Adipocyte (in vitro differentiated cells): ENCODE measurements at regions not wholly inside any gene's neighbourhood (a gene's known extent, or its start where the extent isn't known, plus 50 kb on each side); places are given as distances from the start of the nearest gene placed in this dataset.

Experiments
- DNase-seq: peaks from one replicate; pipeline ENCODE4 v3.0.0-alpha.2; 2015; ENCODE audit warnings: low read depth
- H3K27me3 ChIP-seq: replicated peaks from 2 replicates; pipeline ENCODE4 v1.7.0; 2013; ENCODE audit warnings: mild to moderate bottlenecking, low read length, moderate library complexity; ENCODE audit not compliant: control insufficient read depth, insufficient read depth
- H3K36me3 ChIP-seq: 2 replicates; pipeline ENCODE4 v1.7.0; 2013; ENCODE audit warnings: low read length, mild to moderate bottlenecking, moderate library complexity; ENCODE audit not compliant: control insufficient read depth, insufficient read depth, severe bottlenecking
- H3K4me1 ChIP-seq: 2 replicates; pipeline ENCODE4 v1.7.0; 2013; ENCODE audit warnings: mild to moderate bottlenecking, low read length, moderate library complexity; ENCODE audit not compliant: control insufficient read depth, insufficient read depth
- H3K4me3 ChIP-seq: 2 replicates; pipeline ENCODE4 v1.7.0; 2013; ENCODE audit warnings: mild to moderate bottlenecking, low read length, moderate library complexity
- H3K9ac ChIP-seq: 2 replicates; pipeline ENCODE4 v1.7.0; 2013; ENCODE audit warnings: mild to moderate bottlenecking, low read length, moderate library complexity
- H3K9me3 ChIP-seq: 2 replicates; pipeline ENCODE4 v1.7.0; 2013; ENCODE audit warnings: mild to moderate bottlenecking, low read length, moderate library complexity; ENCODE audit not compliant: control insufficient read depth

DNA sequence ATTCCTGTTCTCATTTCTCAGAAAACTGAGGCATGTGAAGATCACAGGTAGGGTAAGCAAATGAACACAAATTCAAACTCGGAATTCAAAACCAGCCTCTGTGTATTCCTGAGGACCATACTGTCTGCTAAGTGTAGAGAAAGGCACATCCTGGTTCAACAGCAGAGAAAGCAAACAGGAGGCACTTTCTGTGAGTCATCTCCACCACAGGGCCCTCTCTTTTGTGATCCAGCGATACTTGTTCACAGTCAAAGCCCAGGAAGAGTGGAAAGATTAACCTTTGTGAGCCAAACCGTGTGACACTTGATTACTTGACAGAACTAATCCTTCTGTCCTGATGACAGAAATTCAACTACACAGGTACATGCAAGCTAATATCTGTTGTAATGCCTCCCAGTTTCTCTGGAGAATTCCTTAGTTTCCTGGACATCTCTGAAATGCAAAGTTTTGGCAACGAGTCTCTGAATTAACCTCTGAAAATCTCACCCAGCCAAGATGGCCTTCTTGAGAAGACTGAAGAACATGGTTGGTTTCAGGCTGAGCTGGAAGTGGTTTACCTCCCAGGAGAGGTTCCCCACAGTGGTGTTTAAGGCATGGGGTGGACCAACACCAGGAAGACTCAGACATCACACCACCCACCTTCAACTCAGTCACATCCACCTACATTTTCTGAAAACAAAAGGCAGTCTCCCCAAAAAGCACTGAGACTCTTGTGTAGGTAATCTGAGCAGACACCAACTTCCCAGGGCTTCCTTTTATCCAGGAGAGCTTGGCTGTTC lies 98.2 kb upstream of the ERG start:
- Histone ChIP-seq H3K27me3 (peaks cover 14% of the 10 kb centered on the region), H3K36me3 (no peaks in the 10 kb centered on the region), H3K9me3 (no peaks in the 10 kb centered on the region), H3K4me3 (no peak overlapping the region), H3K4me1 (no peaks in the 10 kb centered on the region), H3K9ac (no peak overlapping the region)
- DNase-seq = no peak

GRCh38 chr21:38597421-38597820 lies 99.1 kb upstream of the ERG start:
- Histone ChIP-seq H3K4me3 (no peak overlapping the region), H3K4me1 (no peaks in the 10 kb centered on the region), H3K9ac (no peak overlapping the region), H3K9me3 (no peaks in the 10 kb centered on the region), H3K27me3 (peaks cover 14% of the 10 kb centered on the region), H3K36me3 (no peaks in the 10 kb centered on the region)
- no peak for DNase-seq

GRCh38 chr21:38598413-38598812 lies 100.1 kb upstream of the ERG start:
- Histone ChIP-seq H3K27me3 (peaks cover 14% of the 10 kb centered on the region), H3K9me3 (no peaks in the 10 kb centered on the region), H3K4me3 (no peak overlapping the region), H3K36me3 (no peaks in the 10 kb centered on the region), H3K4me1 (no peaks in the 10 kb centered on the region), H3K9ac (no peak overlapping the region)
- no peak for DNase-seq

GRCh38 chr21:38599381-38599975 lies 101.2 kb upstream of the ERG start:
- H3K4me3 ChIP-seq = no peak overlapping the region
- no peak for DNase-seq
- no peaks in the 10 kb centered on the region for H3K9me3 ChIP-seq
- H3K9ac ChIP-seq = no peak overlapping the region
- no peaks in the 10 kb centered on the region for H3K36me3 ChIP-seq
- peaks cover 14% of the 10 kb centered on the region for H3K27me3 ChIP-seq
- no peaks in the 10 kb centered on the region for H3K4me1 ChIP-seq

DNA sequence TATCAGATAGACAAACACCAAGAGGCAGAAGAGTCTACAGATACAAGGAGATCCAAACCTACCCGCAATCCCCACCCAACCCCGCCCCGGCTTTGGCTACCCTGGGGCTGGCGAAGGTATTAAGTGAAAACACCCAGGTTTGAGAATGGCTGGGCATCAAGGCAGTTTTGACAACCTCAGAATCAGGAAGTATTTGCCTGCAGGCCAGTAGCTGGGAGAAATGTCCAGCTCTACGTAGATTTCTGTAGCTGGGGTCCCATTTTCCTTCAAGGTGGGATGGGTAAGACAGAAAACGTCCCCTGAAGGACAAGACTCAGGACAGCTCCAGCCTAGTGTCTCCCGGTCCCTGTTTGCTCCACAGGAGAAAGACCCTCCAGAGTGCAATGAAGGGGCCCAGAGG lies 101.8 kb upstream of the ERG start:
- no peaks in the 10 kb centered on the region for H3K4me1 ChIP-seq
- peaks cover 14% of the 10 kb centered on the region for H3K27me3 ChIP-seq
- H3K9me3 ChIP-seq = no peaks in the 10 kb centered on the region
- DNase-seq = no peak
- H3K36me3 ChIP-seq = no peaks in the 10 kb centered on the region
- H3K9ac ChIP-seq = no peak overlapping the region
- no peak overlapping the region for H3K4me3 ChIP-seq

- Histone ChIP-seq H3K9ac (no peak overlapping the region), H3K4me1 (no peaks in the 10 kb centered on the region), H3K27me3 (peaks cover 7% of the 10 kb centered on the region), H3K9me3 (no peaks in the 10 kb centered on the region), H3K4me3 (no peak overlapping the region), H3K36me3 (no peaks in the 10 kb centered on the region)
- DNase-seq = no peak
Observed at GRCh38 chr21:38605236-38605635, 107.0 kb upstream of the ERG start.

DNA sequence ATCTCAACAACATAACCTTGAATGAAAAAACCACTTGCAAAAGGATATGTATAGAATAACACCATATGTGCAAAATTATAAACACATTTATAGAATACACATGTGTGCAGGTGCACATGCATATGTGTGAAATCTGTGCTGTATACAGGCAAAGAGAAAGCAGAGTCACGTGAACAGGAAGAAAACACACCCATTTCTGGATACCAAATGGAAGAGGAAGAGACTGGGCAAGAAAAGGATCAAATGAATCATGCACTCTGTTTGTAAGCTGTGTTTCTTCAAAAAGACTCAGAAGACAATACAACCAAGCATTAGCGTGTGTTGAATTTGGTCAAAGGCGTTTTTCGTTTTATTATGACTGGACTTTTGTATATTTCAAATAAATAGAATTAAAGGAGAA lies 111.3 kb upstream of the ERG start:
- Histone ChIP-seq H3K4me1 (no peaks in the 10 kb centered on the region), H3K4me3 (no peak overlapping the region), H3K9me3 (no peaks in the 10 kb centered on the region), H3K36me3 (no peaks in the 10 kb centered on the region), H3K27me3 (peaks cover 23% of the 10 kb centered on the region), H3K9ac (no peak overlapping the region)
- no peak for DNase-seq

DNA sequence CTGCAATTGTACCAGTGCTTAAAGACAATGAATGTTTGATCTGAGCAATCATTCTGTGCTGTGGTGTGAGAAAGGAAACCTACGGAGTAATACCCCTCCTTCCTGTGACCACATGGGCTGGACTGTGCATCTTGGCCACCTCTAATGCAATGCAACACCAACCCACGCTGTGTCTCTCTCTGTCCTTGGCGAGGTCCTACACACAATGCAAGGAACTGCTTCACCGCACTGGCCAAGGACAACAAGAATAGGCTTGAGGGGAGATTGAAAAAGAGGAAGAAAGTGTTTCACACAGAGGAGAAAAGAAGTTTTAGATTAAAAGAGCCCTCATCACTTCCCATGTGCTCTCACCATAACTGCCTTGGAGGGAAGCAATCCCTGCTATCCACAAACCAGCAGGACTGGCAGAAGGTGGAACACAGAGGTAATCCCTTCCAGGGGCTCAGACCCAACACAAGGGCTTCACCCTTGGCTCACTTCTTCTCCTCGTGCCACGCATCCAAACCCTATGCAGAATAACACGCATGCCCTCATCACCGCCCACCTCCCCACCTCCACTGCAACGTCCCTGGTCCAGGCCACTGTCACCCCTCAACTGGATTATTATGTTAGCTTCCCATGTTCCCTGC lies 112.5 kb upstream of the ERG start:
- Histone ChIP-seq H3K4me3 (no peak overlapping the region), H3K9ac (no peak overlapping the region), H3K36me3 (no peaks in the 10 kb centered on the region), H3K4me1 (no peaks in the 10 kb centered on the region), H3K27me3 (peaks cover 24% of the 10 kb centered on the region), H3K9me3 (no peaks in the 10 kb centered on the region)
- no peak for DNase-seq

DNA sequence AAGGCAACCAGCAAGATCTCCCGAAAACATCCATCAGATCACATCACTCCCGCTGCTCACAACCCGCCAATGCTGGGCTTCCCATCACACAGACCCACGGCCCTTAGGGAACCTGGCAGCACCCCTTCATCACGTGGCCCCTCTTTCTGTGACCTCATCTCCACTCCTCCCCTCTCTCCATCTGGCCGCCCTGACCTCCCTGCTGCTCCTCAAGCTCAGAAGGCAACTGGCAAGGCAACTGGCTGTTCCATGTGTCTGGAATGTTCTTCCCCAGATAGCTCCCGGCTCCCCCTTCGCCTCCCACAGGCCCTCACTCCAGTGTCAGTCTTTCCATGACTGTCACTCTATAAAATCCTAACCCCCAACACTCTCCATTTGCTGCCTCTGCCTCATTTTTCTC lies 113.0 kb upstream of the ERG start:
- no peak for DNase-seq
- Histone ChIP-seq H3K9ac (no peak overlapping the region), H3K9me3 (no peaks in the 10 kb centered on the region), H3K36me3 (no peaks in the 10 kb centered on the region), H3K4me1 (no peaks in the 10 kb centered on the region), H3K27me3 (peaks cover 24% of the 10 kb centered on the region), H3K4me3 (no peak overlapping the region)

DNA sequence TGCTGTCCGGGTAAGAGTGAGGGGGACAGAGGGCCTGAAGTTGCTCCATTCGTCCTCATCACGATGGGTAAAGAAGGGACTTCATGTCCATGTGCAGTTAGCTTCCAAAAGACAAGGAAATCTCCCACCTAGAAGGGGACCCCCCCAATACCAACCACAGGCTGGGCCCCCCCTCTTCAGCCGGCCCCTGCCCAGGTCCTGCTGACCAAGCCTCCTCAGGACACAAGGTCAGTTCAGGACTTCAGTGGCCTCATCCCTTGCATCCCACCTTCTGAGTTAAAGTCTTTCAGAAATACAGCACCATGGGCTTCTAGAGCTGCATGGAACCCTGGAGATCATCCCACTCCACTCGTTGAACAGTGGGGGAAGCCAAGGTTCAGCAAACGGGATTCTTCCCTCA lies 115.4 kb upstream of the ERG start:
- peaks cover 24% of the 10 kb centered on the region for H3K27me3 ChIP-seq
- no peaks in the 10 kb centered on the region for H3K36me3 ChIP-seq
- H3K4me3 ChIP-seq = no peak overlapping the region
- DNase-seq = no peak
- H3K4me1 ChIP-seq = no peaks in the 10 kb centered on the region
- H3K9me3 ChIP-seq = no peaks in the 10 kb centered on the region
- no peak overlapping the region for H3K9ac ChIP-seq

DNA sequence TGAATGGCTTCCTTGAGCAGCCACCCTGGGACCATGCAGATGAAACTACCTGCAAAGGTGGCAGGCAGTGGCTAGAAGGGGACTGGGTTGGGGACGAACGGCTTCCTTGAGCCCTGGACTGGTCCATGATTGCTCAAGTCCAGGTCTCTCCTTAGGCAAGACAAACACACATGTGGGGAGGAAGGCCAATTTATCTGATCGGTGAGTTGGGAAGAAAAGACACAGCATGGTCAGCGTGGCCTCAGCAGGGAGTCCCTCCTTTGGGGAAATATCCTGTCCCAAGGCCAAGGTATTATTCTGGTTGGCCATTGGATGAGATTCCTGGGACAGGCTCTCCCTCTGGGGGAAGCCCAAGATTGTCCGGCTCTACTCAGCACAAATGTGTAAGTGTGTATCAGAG lies 116.3 kb upstream of the ERG start:
- DNase-seq = no peak
- H3K36me3 ChIP-seq = no peaks in the 10 kb centered on the region
- peaks cover 24% of the 10 kb centered on the region for H3K27me3 ChIP-seq
- H3K9me3 ChIP-seq = no peaks in the 10 kb centered on the region
- no peak overlapping the region for H3K4me3 ChIP-seq
- no peak overlapping the region for H3K9ac ChIP-seq
- peaks cover under 1% of the 10 kb centered on the region for H3K4me1 ChIP-seq
